ENCODE measurements at regions not wholly inside any gene's neighbourhood (a gene's known extent, or its start where the extent isn't known, plus 50 kb on each side); places are given as distances from the start of the nearest gene placed in this dataset.

GRCh38 chr4:181508601-181509000 lies 734.6 kb upstream of the TENM3 start:
- TF ChIP-seq, protein P1, sequence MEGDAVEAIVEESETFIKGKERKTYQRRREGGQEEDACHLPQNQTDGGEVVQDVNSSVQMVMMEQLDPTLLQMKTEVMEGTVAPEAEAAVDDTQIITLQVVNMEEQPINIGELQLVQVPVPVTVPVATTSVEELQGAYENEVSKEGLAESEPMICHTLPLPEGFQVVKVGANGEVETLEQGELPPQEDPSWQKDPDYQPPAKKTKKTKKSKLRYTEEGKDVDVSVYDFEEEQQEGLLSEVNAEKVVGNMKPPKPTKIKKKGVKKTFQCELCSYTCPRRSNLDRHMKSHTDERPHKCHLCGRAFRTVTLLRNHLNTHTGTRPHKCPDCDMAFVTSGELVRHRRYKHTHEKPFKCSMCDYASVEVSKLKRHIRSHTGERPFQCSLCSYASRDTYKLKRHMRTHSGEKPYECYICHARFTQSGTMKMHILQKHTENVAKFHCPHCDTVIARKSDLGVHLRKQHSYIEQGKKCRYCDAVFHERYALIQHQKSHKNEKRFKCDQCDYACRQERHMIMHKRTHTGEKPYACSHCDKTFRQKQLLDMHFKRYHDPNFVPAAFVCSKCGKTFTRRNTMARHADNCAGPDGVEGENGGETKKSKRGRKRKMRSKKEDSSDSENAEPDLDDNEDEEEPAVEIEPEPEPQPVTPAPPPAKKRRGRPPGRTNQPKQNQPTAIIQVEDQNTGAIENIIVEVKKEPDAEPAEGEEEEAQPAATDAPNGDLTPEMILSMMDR (IDR thresholded peaks at IDR 0.05) = no peak
- no peak for TF ChIP-seq POLR2A (IDR thresholded peaks at IDR 0.05)
